Spleen (tissue), 11 donors: ENCODE measurements at regions not wholly inside any gene's neighbourhood (a gene's known extent, or its start where the extent isn't known, plus 50 kb on each side); places are given as distances from the start of the nearest gene placed in this dataset.

Experiments
- DNase-seq: peaks from one replicate; pipeline ENCODE4 v3.0.0-alpha.2; 2020
- H3K27ac ChIP-seq, 8 donors: fragments of 200-600 bp; sonication (generic) in 7 of 8; 1 replicate in 4 of 8; 2 replicates in 4 of 8; pipeline versions ENCODE4 v1.5.0 to v1.8.0; 2016 to 2021; ENCODE audit warnings: inconsistent platforms in 4 of 8, mild to moderate bottlenecking in 4 of 8, moderate library complexity in 1 of 8
- H3K27me3 ChIP-seq, 7 donors: fragments of 200-600 bp; sonication (generic) in 6 of 7; replicated peaks in 1 of 7; 1 replicate in 4 of 7; 2 replicates in 3 of 7; pipeline versions ENCODE4 v1.5.0 to v1.8.0; 2016 to 2021; ENCODE audit warnings: inconsistent platforms in 3 of 7, mild to moderate bottlenecking in 1 of 7
- H3K36me3 ChIP-seq, 6 donors: fragments of 200-600 bp; sonication (generic) in 5 of 6; 1 replicate in 4 of 6; 2 replicates in 2 of 6; pipeline versions ENCODE4 v1.5.0 to v1.8.0; 2016 to 2021; ENCODE audit warnings: inconsistent platforms in 2 of 6
- H3K4me1 ChIP-seq, 6 donors: fragments of 200-600 bp; sonication (generic) in 5 of 6; 1 replicate in 3 of 6; 2 replicates in 3 of 6; pipeline versions ENCODE4 v1.5.0 to v1.8.0; 2016 to 2021; ENCODE audit warnings: inconsistent platforms in 3 of 6
- H3K4me3 ChIP-seq, 8 donors: fragments of 200-600 bp; sonication (generic) in 7 of 8; 1 replicate in 4 of 8; 2 replicates in 4 of 8; pipeline versions ENCODE4 v1.5.0 to v1.8.0; 2016 to 2021; ENCODE audit warnings: inconsistent platforms in 4 of 8, mild to moderate bottlenecking in 4 of 8, moderate library complexity in 2 of 8
- H3K9me3 ChIP-seq, 8 donors: fragments of 200-600 bp; sonication (generic) in 7 of 8; 1 replicate in 4 of 8; 2 replicates in 4 of 8; pipeline versions ENCODE4 v1.5.0 to v1.8.0; 2016 to 2021; ENCODE audit warnings: inconsistent platforms in 4 of 8
- CTCF ChIP-seq, 11 experiments: fragments of 200-600 bp in 7 of 11; fragments of 450-650 bp in 4 of 11; sonication (generic) in 4 of 11; IDR thresholded peaks in 8 of 11; conservative IDR thresholded peaks in 3 of 11; 1 replicate in 7 of 11; 2 replicates in 4 of 11; pipeline versions ENCODE4 v1.4.0 to v1.8.0; 2016 to 2021; ENCODE audit warnings: antibody characterized with exemption in 11 of 11, inconsistent platforms in 4 of 11, mild to moderate bottlenecking in 1 of 11
- POLR2A ChIP-seq, 3 donors: fragments of 450-650 bp; IDR thresholded peaks; one replicate each; pipeline ENCODE4 v1.5.1; 2017; ENCODE audit warnings: antibody characterized with exemption in 3 of 3, mild to moderate bottlenecking in 1 of 3
- POLR2AphosphoS5 ChIP-seq, 3 donors: sonication (generic); formaldehyde crosslinking; IDR thresholded peaks; one replicate each; pipeline ENCODE4 v1.5.1; 2017; ENCODE audit warnings: antibody characterized with exemption in 3 of 3
- WGBS, 5 donors: extraction: QIAGEN DNeasy Blood & Tissue Kit in 3 of 5; methylation state at CpG; one replicate each; pipeline versions ENCODE4 v1.1.5 to v1.1.7; 2013 to 2018; 5-methylcytosine and 5-hydroxymethylcytosine counted together
- intact Hi-C: fragments of 100-400 bp; cut with DNase I; formaldehyde crosslinking; loops from one replicate; pipeline ENCODE4 v1.15.0; 2023; ENCODE audit warnings: low total_unique reads
- donor health status: healthy with polysubstance abuse.
- donor health status: DM: no; HTN: no; CAD: no; lungs with moderate emphysema.
- donor health status: DM: no; HTN: no; CAD: no.
- donor health status: Bipolar disorder and iron deficiency.
- donor health status: healthy.
- donor health status: DM: no; HTN: no; CAD: no.
- donor health status: DM: yes; HTN: yes; CAD: no.

GRCh38 chr4:159689526-159689925 is 586.6 kb downstream of the RAPGEF2 start:
- intact Hi-C loops = no loop called here
- H3K27ac ChIP-seq = no peak overlapping the region
- no peak for TF ChIP-seq POLR2A (IDR thresholded peaks at IDR 0.05)
- TF ChIP-seq POLR2AphosphoS5 (IDR thresholded peaks at IDR 0.05) = no peak
- TF ChIP-seq CTCF (IDR thresholded peaks at IDR 0.05 in 8 of 11, conservative IDR thresholded peaks at IDR 0.05 in 3 of 11) = no peak
- H3K4me3 ChIP-seq = no peak overlapping the region
- no peak for DNase-seq
- no peaks in the 10 kb centered on the region for H3K4me1 ChIP-seq
- no peaks in the 10 kb centered on the region for H3K36me3 ChIP-seq
- H3K9me3 ChIP-seq = peaks cover 3 to 48% (median 36%) of the 10 kb centered on the region in 8 donors
- H3K27me3 ChIP-seq = no peaks in the 10 kb centered on the region

DNA sequence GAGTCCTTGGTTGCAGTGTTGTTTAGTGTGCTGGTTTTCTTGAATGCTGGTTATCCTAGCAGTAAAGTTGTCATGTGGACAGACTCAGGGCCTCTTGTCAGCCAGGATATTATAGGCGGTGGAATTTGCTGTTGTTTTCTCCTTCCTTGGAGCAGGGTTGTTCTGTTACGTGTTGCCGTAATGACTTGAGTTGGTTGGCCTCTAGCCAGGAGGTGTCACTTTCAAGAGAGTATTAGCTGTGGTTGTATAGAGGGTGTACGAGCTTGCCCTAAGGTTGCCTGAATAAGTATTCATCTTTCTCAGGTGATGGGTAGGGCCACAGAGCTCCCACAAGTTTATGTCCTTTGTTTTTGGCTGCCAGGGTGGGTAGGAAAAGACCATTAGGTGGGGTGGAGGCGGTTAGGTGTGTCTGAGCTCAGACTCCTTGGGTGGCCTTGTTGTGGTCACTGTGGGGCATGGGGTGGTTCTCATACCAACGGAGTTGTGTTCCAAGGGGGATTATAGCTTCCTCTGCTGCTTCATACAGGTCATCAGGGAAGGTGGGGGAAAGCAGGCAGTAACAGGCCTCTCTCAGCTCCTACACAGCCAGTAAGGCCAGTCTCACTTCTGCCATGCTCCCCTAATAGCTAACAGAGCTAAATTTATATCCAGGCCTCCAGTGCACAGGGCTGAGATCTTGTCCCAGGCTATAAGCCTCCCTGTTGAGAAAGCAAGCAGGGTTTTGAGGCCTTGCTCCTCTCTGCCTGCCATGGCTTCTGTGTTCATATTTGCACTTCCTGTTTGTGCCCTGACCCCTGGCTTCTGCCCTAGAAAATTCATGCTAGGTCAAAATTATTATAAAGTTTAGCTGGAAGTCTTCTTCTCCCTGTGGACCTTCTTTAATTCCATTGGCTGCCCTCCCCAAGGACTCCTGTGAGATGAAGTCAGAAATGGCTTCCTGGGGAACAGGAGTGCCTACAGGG is 594.7 kb downstream of the RAPGEF2 start:
- intact Hi-C loops = no loop called here
- Histone ChIP-seq H3K4me1 (no peaks in the 10 kb centered on the region), H3K4me3 (no peak overlapping the region), H3K9me3 (peaks cover 2 to 39% (median 18%) of the 10 kb centered on the region in 8 donors), H3K27me3 (no peaks in the 10 kb centered on the region), H3K27ac (no peak overlapping the region), H3K36me3 (no peaks in the 10 kb centered on the region)
- DNase-seq = no peak
- WGBS, 5 donors = 79 to 89% (median 86%) methylated on average over 6 of the region's 6 CpGs
- TF ChIP-seq CTCF (IDR thresholded peaks at IDR 0.05 in 8 of 11, conservative IDR thresholded peaks at IDR 0.05 in 3 of 11) (no peak), POLR2AphosphoS5 (IDR thresholded peaks at IDR 0.05) (no peak), POLR2A (IDR thresholded peaks at IDR 0.05) (no peak)

GRCh38 chr4:159698336-159698735 is 595.5 kb downstream of the RAPGEF2 start:
- WGBS, 5 donors = 93 to 98% (median 93%) methylated on average over 3 of the region's 3 CpGs
- intact Hi-C loops = no loop called here
- Histone ChIP-seq H3K27me3 (no peaks in the 10 kb centered on the region), H3K27ac (no peak overlapping the region), H3K9me3 (peaks cover 0 to 33% (median 11%) of the 10 kb centered on the region in 8 donors), H3K4me3 (no peak overlapping the region), H3K4me1 (no peaks in the 10 kb centered on the region), H3K36me3 (no peaks in the 10 kb centered on the region)
- no peak for DNase-seq
- no peak for TF ChIP-seq POLR2A (IDR thresholded peaks at IDR 0.05)
- TF ChIP-seq POLR2AphosphoS5 (IDR thresholded peaks at IDR 0.05) = no peak
- TF ChIP-seq CTCF (IDR thresholded peaks at IDR 0.05 in 8 of 11, conservative IDR thresholded peaks at IDR 0.05 in 3 of 11) = no peak

GRCh38 chr4:159702200-159702599 is 599.3 kb downstream of the RAPGEF2 start:
- Histone ChIP-seq H3K9me3 (peaks cover 0 to 21% (median 6%) of the 10 kb centered on the region in 8 donors), H3K4me3 (no peak overlapping the region), H3K36me3 (no peaks in the 10 kb centered on the region), H3K27ac (no peak overlapping the region), H3K4me1 (no peaks in the 10 kb centered on the region), H3K27me3 (no peaks in the 10 kb centered on the region)
- DNase-seq = no peak
- WGBS, 5 donors = 50 to 98% (median 91%) methylated on average over 2 of the region's 2 CpGs
- TF ChIP-seq POLR2AphosphoS5 (IDR thresholded peaks at IDR 0.05) (no peak), CTCF (IDR thresholded peaks at IDR 0.05 in 8 of 11, conservative IDR thresholded peaks at IDR 0.05 in 3 of 11) (no peak), POLR2A (IDR thresholded peaks at IDR 0.05) (no peak)
- intact Hi-C loops = no loop called here
